GM20000 (cell line): ENCODE measurements at regions not wholly inside any gene's neighbourhood (a gene's known extent, or its start where the extent isn't known, plus 50 kb on each side); places are given as distances from the start of the nearest gene placed in this dataset.
"Not testable (repeated sequence)": the region's sequence is repeated elsewhere in the genome, so short reads cannot be mapped to it uniquely, and the experiment has no call there.

Experiments
- DNase-seq: peaks from one replicate; pipeline ENCODE4 v3.0.0; 2012; ENCODE audit warnings: low spot score
- CTCF ChIP-seq: IDR thresholded peaks from 2 replicates; pipeline ENCODE4 v1.5.1; 2012; ENCODE audit warnings: mild to moderate bottlenecking, control low read depth; ENCODE audit errors: extremely low read depth, missing control alignments

- no peak for TF ChIP-seq CTCF
Measured at GRCh38 chr3:27616031-27616430, 106.1 kb downstream of the EOMES start.

GRCh38 chr3:27615555-27615954 is 106.6 kb downstream of the EOMES start:
- DNase-seq: no peak
- no peak for TF ChIP-seq CTCF

More at GRCh38 chr3:27616031-27616430, 106.1 kb downstream of the EOMES start:
- no peak for DNase-seq

- TF ChIP-seq CTCF: no peak
Measured at GRCh38 chr3:27614592-27614991, 107.5 kb downstream of the EOMES start.

GRCh38 chr3:27613846-27614500 is 108.2 kb downstream of the EOMES start:
- TF ChIP-seq CTCF: no peak
- DNase-seq: no peak

More at GRCh38 chr3:27614592-27614991, 107.5 kb downstream of the EOMES start:
- DNase-seq: no peak

GRCh38 chr3:27610800-27611525 is 111.2 kb downstream of the EOMES start:
- DNase-seq: no peak
- no peak for TF ChIP-seq CTCF

- no peak for DNase-seq
Measured at GRCh38 chr3:27607370-27607769, 114.8 kb downstream of the EOMES start.

GRCh38 chr3:27606537-27606936 is 115.6 kb downstream of the EOMES start:
- DNase-seq: no peak
- no peak for TF ChIP-seq CTCF

More at GRCh38 chr3:27607370-27607769, 114.8 kb downstream of the EOMES start:
- TF ChIP-seq CTCF: no peak

GRCh38 chr3:27601311-27601710 is 117.1 kb upstream of the SLC4A7 start:
- DNase-seq: not testable (repeated sequence)

GRCh38 chr3:27599741-27600140 is 115.6 kb upstream of the SLC4A7 start:
- DNase-seq: not testable (repeated sequence)
